GM12878 (cell line): ENCODE measurements at regions not wholly inside any gene's neighbourhood (a gene's known extent, or its start where the extent isn't known, plus 50 kb on each side); places are given as distances from the start of the nearest gene placed in this dataset.

ENCODE experiments used
- ATAC-seq: fragments of 200-7000 bp; cut with Tn5 transposase; 3 replicates; pipeline ENCODE4 v1.9.1; 2020; ENCODE audit warnings: mild to moderate bottlenecking, moderate library complexity
- BruUV-seq: library from RNA; stranded (reverse); fragments of 400-500 nt; replicated peaks from 2 replicates; lab custom pipeline; 2021; lab: Mats Ljungman, UMichigan
- CTCF ChIA-PET: fragments of 300-600 bp; sonication (Branson Sonifier 250); formaldehyde crosslinking; extraction: SDS; loops from one replicate; lab custom pipeline; 2021; ENCODE audit warnings: inconsistent platforms; lab: Yijun Ruan, JAX
- POLR2A ChIA-PET: fragments of 350-600 bp; formaldehyde crosslinking; extraction: SDS; loops from one replicate; lab custom pipeline; 2021; ENCODE audit warnings: inconsistent platforms; lab: Charles Lee
- RAD21 ChIA-PET: fragments of 300-600 bp; sonication (Branson Sonifier 250); formaldehyde crosslinking; loops from one replicate; lab custom pipeline; 2023; ENCODE audit warnings: antibody characterized with exemption; ENCODE audit not compliant: unreplicated experiment; lab: Charles Lee
- SMC1A ChIA-PET: fragments of 300-600 bp; sonication (Branson Sonifier 250); formaldehyde crosslinking; loops from one replicate; lab custom pipeline; 2023; ENCODE audit not compliant: unreplicated experiment, uncharacterized antibody; lab: Charles Lee
- DNase-seq: peaks from one replicate; pipeline ENCODE4 v3.0.0-alpha.2; 2011; ENCODE audit warnings: low read depth, low spot score
- FAIRE-seq: peaks from 3 replicates; lab custom pipeline; 2011; peaks lifted over from hg19 to GRCh38; lab: Jason Lieb, UNC
- H2AFZ ChIP-seq: 2 replicates; pipeline ENCODE4 v1.6.0; 2011; ENCODE audit warnings: low read depth, low read length, control low read depth; ENCODE audit not compliant: control insufficient read depth
- H3K27ac ChIP-seq: 2 replicates; pipeline ENCODE4 v1.5.1; 2011; ENCODE audit warnings: control low read depth; ENCODE audit not compliant: control insufficient read depth, insufficient read depth
- H3K27me3 ChIP-seq, 2 experiments: replicated peaks in 1 of 2; 2 replicates each; pipeline versions ENCODE4 v1.6.0 to v1.6.1; 2011; ENCODE audit warnings: low read length in 1 of 2; ENCODE audit not compliant: control insufficient read depth in 2 of 2, insufficient read depth in 2 of 2
- H3K36me3 ChIP-seq, 2 experiments: 2 replicates each; pipeline ENCODE4 v1.5.1; 2011; ENCODE audit warnings: low read length in 1 of 2; ENCODE audit not compliant: control insufficient read depth in 2 of 2, insufficient read depth in 2 of 2
- H3K4me1 ChIP-seq: 2 replicates; pipeline ENCODE4 v1.6.1; 2011; ENCODE audit warnings: mild to moderate bottlenecking, low read length, moderate library complexity, mixed read lengths; ENCODE audit not compliant: control insufficient read depth, insufficient read depth
- H3K4me2 ChIP-seq: 2 replicates; pipeline ENCODE4 v1.6.0; 2011; ENCODE audit warnings: control low read depth; ENCODE audit not compliant: control insufficient read depth, insufficient read depth
- H3K4me3 ChIP-seq: fragments of 200-600 bp; sonication (generic); 2 replicates; pipeline ENCODE4 v1.5.1; 2016
- H3K79me2 ChIP-seq: 2 replicates; pipeline ENCODE4 v1.6.0; 2011; ENCODE audit warnings: low read length; ENCODE audit not compliant: control insufficient read depth, insufficient read depth
- H3K9ac ChIP-seq: 2 replicates; pipeline ENCODE4 v1.8.0; 2011; ENCODE audit warnings: low read length, control low read depth, mixed read lengths; ENCODE audit not compliant: control insufficient read depth, insufficient read depth
- H3K9me3 ChIP-seq: replicated peaks from 3 replicates; pipeline ENCODE4 v1.5.1; 2011; ENCODE audit warnings: mild to moderate bottlenecking, low read length; ENCODE audit not compliant: control insufficient read depth, insufficient read depth
- H4K20me1 ChIP-seq: 2 replicates; pipeline ENCODE4 v1.6.0; 2011; ENCODE audit not compliant: control insufficient read depth, insufficient read depth
- ATF7 ChIP-seq: fragments of 450-650 bp; IDR thresholded peaks from 2 replicates; pipeline ENCODE4 v1.6.1; 2016; ENCODE audit warnings: low read depth, mild to moderate bottlenecking
- ESRRA ChIP-seq: IDR thresholded peaks from 2 replicates; pipeline ENCODE4 v1.6.1; 2012; ENCODE audit warnings: mild to moderate bottlenecking, low read length, improper control_type of control experiment
- EZH2 ChIP-seq: IDR thresholded peaks from 2 replicates; pipeline ENCODE4 v1.6.1; 2012; ENCODE audit warnings: low read depth, mild to moderate bottlenecking, control low read depth, inconsistent platforms, low read length, borderline replicate concordance; ENCODE audit not compliant: control insufficient read depth
- FOS ChIP-seq: IDR thresholded peaks from 3 replicates; pipeline ENCODE4 v1.6.1; 2011; ENCODE audit warnings: borderline replicate concordance; ENCODE audit not compliant: insufficient read length; ENCODE audit errors: extremely low read depth
- GATAD2B ChIP-seq: fragments of 450-650 bp; conservative IDR thresholded peaks from 2 replicates; pipeline ENCODE4 v1.6.1; 2017; ENCODE audit warnings: low read depth, mild to moderate bottlenecking, moderate library complexity
- HCFC1 ChIP-seq: fragments of 150-350 bp; IDR thresholded peaks from 2 replicates; pipeline ENCODE4 v1.6.1; 2014; ENCODE audit warnings: low read length
- IRF5 ChIP-seq: fragments of 450-650 bp; IDR thresholded peaks from 2 replicates; pipeline ENCODE4 v1.6.1; 2017; ENCODE audit warnings: borderline replicate concordance
- JUND ChIP-seq: IDR thresholded peaks from 2 replicates; pipeline ENCODE4 v1.6.1; 2012; ENCODE audit warnings: low read depth, mild to moderate bottlenecking, low read length, improper control_type of control experiment, moderate library complexity
- KLF5 ChIP-seq: fragments of 450-650 bp; IDR thresholded peaks from 2 replicates; pipeline ENCODE4 v1.6.1; 2014; ENCODE audit warnings: mild to moderate bottlenecking; ENCODE audit not compliant: partially characterized antibody
- NBN ChIP-seq: fragments of 450-650 bp; IDR thresholded peaks from 2 replicates; pipeline ENCODE4 v1.6.1; 2016
- PAX8 ChIP-seq: fragments of 450-650 bp; IDR thresholded peaks from 2 replicates; pipeline ENCODE4 v1.6.1; 2017; ENCODE audit warnings: mild to moderate bottlenecking, moderate library complexity
- RAD21 ChIP-seq: IDR thresholded peaks from 2 replicates; pipeline ENCODE4 v1.6.1; 2011; ENCODE audit warnings: mild to moderate bottlenecking, low read depth, low read length, moderate library complexity; ENCODE audit not compliant: insufficient read depth
- RUNX3 ChIP-seq: IDR thresholded peaks from 2 replicates; pipeline ENCODE4 v1.6.1; 2012; ENCODE audit warnings: low read length, inconsistent platforms
- SIN3A ChIP-seq: IDR thresholded peaks from 2 replicates; pipeline ENCODE4 v1.6.1; 2012; ENCODE audit warnings: low read depth, low read length, improper control_type of control experiment
- SP1 ChIP-seq: IDR thresholded peaks from one replicate; pipeline ENCODE4 v1.6.1; 2011; ENCODE audit warnings: low read depth, low read length
- TAF1 ChIP-seq: IDR thresholded peaks from 2 replicates; pipeline ENCODE4 v1.6.1; 2011; ENCODE audit warnings: mild to moderate bottlenecking, low read depth, low read length, borderline replicate concordance
- ZNF217 ChIP-seq: fragments of 450-650 bp; IDR thresholded peaks from 2 replicates; pipeline ENCODE4 v1.6.1; 2017; ENCODE audit warnings: antibody characterized with exemption, mild to moderate bottlenecking
- whole genome bisulfite sequencing: methylation state at CpG from one replicate; pipeline ENCODE4 v1.1.6; 2016; ENCODE audit warnings: low lambda C conversion rate; ENCODE audit not compliant: insufficient replicate concordance, insufficient coverage; ENCODE audit errors: missing lambda C conversion rate; 5-methylcytosine and 5-hydroxymethylcytosine counted together
- in situ Hi-C: fragments of 300-500 bp; cut with MboI; formaldehyde crosslinking; loops from 9 replicates; pipeline ENCODE4 v1.14.3; 2018; ENCODE audit warnings: mixed read lengths
- intact Hi-C: fragments of 100-400 bp; cut with micrococcal nuclease; formaldehyde crosslinking; loops from one replicate; pipeline ENCODE4 v1.14.2; 2022; ENCODE audit not compliant: unreplicated experiment

- POLR2A ChIA-PET: interaction anchor here (0.6 kb wide), 1 partner anchor 9 kb away, joined by 3 read pairs; no protein-coding TSS in a partner anchor
- 51% methylated on average over 9 of the region's 9 CpGs for WGBS
- ATAC-seq (no peak), DNase-seq (no peak), FAIRE-seq (no peak)
- no peaks in the 10 kb centered on the region for H3K79me2 ChIP-seq
- no peak overlapping the region for H3K27ac ChIP-seq
- RAD21 ChIA-PET: interaction anchor here (1.1 kb wide), 1 partner anchor 214 kb away, joined by 3 read pairs; no protein-coding TSS in a partner anchor
- H3K4me2 ChIP-seq: no peak overlapping the region
- H3K27me3 ChIP-seq: no peaks in the 10 kb centered on the region
- H3K36me3 ChIP-seq: no peaks in the 10 kb centered on the region
- no peaks in the 10 kb centered on the region for H3K4me1 ChIP-seq
- H3K9me3 ChIP-seq: no peaks in the 10 kb centered on the region
- SMC1A ChIA-PET: interaction anchor here (0.7 to 1.5 kb wide), 3 partner anchors 19 to 216 kb away, joined by 3 to 5 read pairs (median 4); no protein-coding TSS in a partner anchor
- CTCF ChIA-PET: interaction anchor here (0.7 to 0.9 kb wide), 2 partner anchors 28 to 215 kb away, joined by 3 read pairs; no protein-coding TSS in a partner anchor
- no TSS peak for BruUV-seq
- no peak for TF ChIP-seq GATAD2B
- TF ChIP-seq FOS: no peak
- no peak for TF ChIP-seq ATF7
- no peak for TF ChIP-seq PAX8
- TF ChIP-seq EZH2: no peak
- TF ChIP-seq SP1: no peak
- TF ChIP-seq JUND: no peak
- no peak for TF ChIP-seq KLF5
- TF ChIP-seq HCFC1: no peak
- no peak for TF ChIP-seq IRF5
- TF ChIP-seq RUNX3: no peak
- no peak for TF ChIP-seq NBN
- no peak for TF ChIP-seq RAD21
- no peak for TF ChIP-seq ESRRA
- TF ChIP-seq ZNF217: no peak
- no peak for TF ChIP-seq SIN3A
- no peak for TF ChIP-seq TAF1
- no peak overlapping the region for H3K9ac ChIP-seq
- no peak overlapping the region for H2AFZ ChIP-seq
- in situ Hi-C loops: no loop called here
- no peak overlapping the region for H3K4me3 ChIP-seq
- no peaks in the 10 kb centered on the region for H4K20me1 ChIP-seq
- intact Hi-C loops: no loop called here
Observed at GRCh38 chr10:91034494-91035159, 113.7 kb upstream of the ANKRD1 start.
